ENCODE measurements at regions not wholly inside any gene's neighbourhood (a gene's known extent, or its start where the extent isn't known, plus 50 kb on each side); places are given as distances from the start of the nearest gene placed in this dataset.

DNA sequence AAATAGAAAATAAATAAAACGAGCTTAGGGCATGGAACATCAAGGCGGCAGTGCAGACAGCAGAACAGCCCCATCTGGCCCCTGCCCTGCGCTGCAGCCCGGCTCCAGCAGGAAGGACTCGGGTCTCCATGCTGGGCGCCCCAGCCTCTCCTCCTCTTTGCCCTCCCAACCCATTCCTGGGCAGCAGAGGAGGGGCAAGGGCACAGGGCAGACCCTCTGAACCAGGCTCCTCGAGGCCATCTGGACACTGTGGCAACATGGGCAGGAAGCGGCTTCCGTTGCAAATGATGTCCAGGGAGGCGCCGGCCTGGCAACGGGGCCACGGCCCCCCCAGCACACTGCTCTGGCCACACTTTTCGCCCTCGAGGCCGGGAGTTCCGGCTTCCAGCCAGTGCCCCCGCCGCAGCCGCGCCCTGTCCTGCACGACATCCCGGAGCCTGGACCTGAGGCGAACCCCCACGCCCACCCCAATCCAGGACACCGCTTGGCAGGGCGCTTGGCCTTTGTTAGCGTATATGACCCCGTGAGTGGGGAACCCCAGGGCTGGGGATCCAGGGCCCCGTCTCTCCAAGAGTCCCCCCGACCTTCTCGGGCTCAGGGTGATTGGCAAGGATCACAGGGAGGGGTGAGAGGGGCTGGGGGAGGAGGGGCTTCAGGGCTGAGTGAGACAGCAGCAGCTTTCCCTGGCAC, 192.1 kb downstream of the IGLL1 start:
- Histone ChIP-seq H4K8ac (ENCODE audit: extremely low read depth, insufficient read depth, low read length) (no peak overlapping the region), H3K79me2 (ENCODE audit: control insufficient read depth in 1 of 2, insufficient read depth in 2 of 2, low read length in 2 of 2) (no peaks in the 10 kb centered on the region), H3K4ac (replicated peaks; ENCODE audit: insufficient read length, low read depth, low read length) (no peak overlapping the region), H3K56ac (replicated peaks; ENCODE audit: insufficient read length, low read depth, low read length) (no peak overlapping the region), H4K5ac (ENCODE audit: insufficient read length, low read depth, low read length) (no peak overlapping the region), H3K18ac (ENCODE audit: extremely low read depth, low read length) (no peak overlapping the region), H3K27ac (ENCODE audit: low read depth, low read length) (no peak overlapping the region), H4K91ac (replicated peaks; ENCODE audit: insufficient read length, low read length) (no peak overlapping the region), H2BK12ac (ENCODE audit: low read depth, low read length) (no peak overlapping the region), H3K36me3 (ENCODE audit: control insufficient read depth in 2 of 4, insufficient read depth in 4 of 4, low read length in 3 of 4) (no peaks in the 10 kb centered on the region), H2AK5ac (ENCODE audit: low read depth, low read length) (no peak overlapping the region), H3K23ac (ENCODE audit: insufficient read length) (no peak overlapping the region), H3K14ac (ENCODE audit: insufficient read length) (no peak overlapping the region), H4K20me1 (replicated peaks in 1 of 2; ENCODE audit: control insufficient read depth in 1 of 2, insufficient read depth in 2 of 2, low read length in 2 of 2) (no peaks in the 10 kb centered on the region), H3K4me1 (replicated peaks in 1 of 4; ENCODE audit: control insufficient read depth in 3 of 4, insufficient read depth in 4 of 4, low read length in 3 of 4) (peaks cover 0 to 10% (median 4%) of the 10 kb centered on the region in 4 experiments; a peak in 5 of 7 replicates), H3K27me3 (replicated peaks in 1 of 4; ENCODE audit: control insufficient read depth in 3 of 4, extremely low read depth in 1 of 4, insufficient read depth in 3 of 4, low read length in 3 of 4) (no peaks in the 10 kb centered on the region), H3K9me3 (ENCODE audit: insufficient read depth in 2 of 2, low read depth in 1 of 2, low read length in 1 of 2) (no peaks in the 10 kb centered on the region), H2BK15ac (ENCODE audit: low read length) (no peak overlapping the region), H3K23me2 (ENCODE audit: low read depth, low read length) (no peaks in the 10 kb centered on the region), H3K9ac (replicated peaks in 1 of 4; ENCODE audit: extremely low read depth in 1 of 4, low read depth in 3 of 4, low read length in 3 of 4) (no peak overlapping the region), H2BK5ac (ENCODE audit: low read depth, low read length) (no peak overlapping the region), H3K4me2 (ENCODE audit: insufficient read depth in 1 of 2, low read depth in 2 of 2, low read length in 2 of 2) (no peak overlapping the region), H3K4me3 (ENCODE audit: extremely low read depth in 1 of 4, insufficient read depth in 2 of 4, low read depth in 3 of 4, low read length in 4 of 4) (no peak overlapping the region), H3K79me1 (ENCODE audit: low read depth, low read length) (no peaks in the 10 kb centered on the region), H2BK20ac (ENCODE audit: low read length) (no peak overlapping the region), H2BK120ac (replicated peaks; ENCODE audit: low read depth, low read length) (no peak overlapping the region), H2AFZ (ENCODE audit: low read length) (no peak overlapping the region)
- DNase-seq (ENCODE audit: low read depth in 1 of 2, low spot score in 2 of 2) (no peak), FAIRE-seq (no peak)
- 87% methylated on average over 26 of the region's 32 CpGs; no CpG with 5 or more reads in 1 of the 2 experiments for WGBS, 2 experiments (ENCODE audit: extremely low coverage in 1 of 2, insufficient coverage in 1 of 2, insufficient read length in 1 of 2, insufficient replicate concordance in 2 of 2, low coverage in 1 of 2, low lambda C conversion rate in 2 of 2, missing lambda C conversion rate in 1 of 2)
- CTCF ChIA-PET (ENCODE audit: partially characterized antibody): interaction anchor here (0.6 to 1.5 kb wide), 7 partner anchors 13 to 206 kb away, joined by 3 to 5 read pairs (median 3); no protein-coding TSS in a partner anchor
- POLR2A ChIA-PET (ENCODE audit: partially characterized antibody): no interaction called here
- TF ChIP-seq SIX5 (IDR thresholded peaks at IDR 0.05; ENCODE audit: low read depth, low read length) (no peak), SIN3A (conservative IDR thresholded peaks at IDR 0.05 in 1 of 2, IDR thresholded peaks at IDR 0.05 in 1 of 2; ENCODE audit: low read depth in 1 of 2, low read length in 2 of 2) (no peak), TCF12 (IDR thresholded peaks at IDR 0.05; ENCODE audit: low read depth, low read length) (no peak), CHD1 (IDR thresholded peaks at IDR 0.05; ENCODE audit: low read depth, low read length) (no peak), GABPA (IDR thresholded peaks at IDR 0.05; ENCODE audit: borderline replicate concordance, insufficient read depth, low read length) (no peak), YY1 (IDR thresholded peaks at IDR 0.05; ENCODE audit: low read depth, low read length) (no peak), SRF (IDR thresholded peaks at IDR 0.05; ENCODE audit: low read depth, low read length) (no peak), KDM1A (IDR thresholded peaks at IDR 0.05; ENCODE audit: borderline replicate concordance, low read length) (no peak), JUND (IDR thresholded peaks at IDR 0.05; ENCODE audit: low read length) (no peak), MAFK (IDR thresholded peaks at IDR 0.05; ENCODE audit: low read depth, low read length) (no peak)
- TF ChIP-seq, protein P1, sequence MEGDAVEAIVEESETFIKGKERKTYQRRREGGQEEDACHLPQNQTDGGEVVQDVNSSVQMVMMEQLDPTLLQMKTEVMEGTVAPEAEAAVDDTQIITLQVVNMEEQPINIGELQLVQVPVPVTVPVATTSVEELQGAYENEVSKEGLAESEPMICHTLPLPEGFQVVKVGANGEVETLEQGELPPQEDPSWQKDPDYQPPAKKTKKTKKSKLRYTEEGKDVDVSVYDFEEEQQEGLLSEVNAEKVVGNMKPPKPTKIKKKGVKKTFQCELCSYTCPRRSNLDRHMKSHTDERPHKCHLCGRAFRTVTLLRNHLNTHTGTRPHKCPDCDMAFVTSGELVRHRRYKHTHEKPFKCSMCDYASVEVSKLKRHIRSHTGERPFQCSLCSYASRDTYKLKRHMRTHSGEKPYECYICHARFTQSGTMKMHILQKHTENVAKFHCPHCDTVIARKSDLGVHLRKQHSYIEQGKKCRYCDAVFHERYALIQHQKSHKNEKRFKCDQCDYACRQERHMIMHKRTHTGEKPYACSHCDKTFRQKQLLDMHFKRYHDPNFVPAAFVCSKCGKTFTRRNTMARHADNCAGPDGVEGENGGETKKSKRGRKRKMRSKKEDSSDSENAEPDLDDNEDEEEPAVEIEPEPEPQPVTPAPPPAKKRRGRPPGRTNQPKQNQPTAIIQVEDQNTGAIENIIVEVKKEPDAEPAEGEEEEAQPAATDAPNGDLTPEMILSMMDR (IDR thresholded peaks at IDR 0.05; ENCODE audit: control extremely low read depth in 1 of 3, insufficient read depth in 1 of 3, low read depth in 1 of 3, low read length in 3 of 3): no peak

Data from H1 (cell line).